ENCODE measurements at regions not wholly inside any gene's neighbourhood (a gene's known extent, or its start where the extent isn't known, plus 50 kb on each side); places are given as distances from the start of the nearest gene placed in this dataset.

DNA sequence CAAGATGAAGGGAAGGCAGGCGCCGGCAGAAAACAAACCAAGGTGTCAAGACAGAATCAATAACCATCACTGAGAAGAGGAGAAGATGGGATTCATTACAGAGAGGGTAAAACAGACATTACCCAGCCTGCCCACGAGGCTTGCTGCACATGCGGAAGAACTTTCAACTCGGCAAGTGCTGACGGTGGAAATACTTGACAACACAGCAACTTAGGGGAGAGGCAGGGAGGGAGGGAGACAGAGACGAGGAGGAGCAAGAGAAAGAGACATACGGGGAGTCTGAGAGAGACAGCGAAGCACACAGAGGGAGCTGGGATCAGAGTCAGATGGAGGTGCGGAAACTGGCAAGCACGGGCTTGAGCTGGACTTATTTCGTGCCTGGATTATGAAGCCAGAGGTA lies 129.3 kb upstream of the NECTIN1 start:
- TF ChIP-seq CTCF (IDR thresholded peaks at IDR 0.05): no peak
- H3K27ac ChIP-seq (ENCODE audit: low read depth in 1 of 2, low read length in 2 of 2): no peak overlapping the region
- no peaks in the 10 kb centered on the region for H3K36me3 ChIP-seq (replicated peaks in 1 of 2; ENCODE audit: control insufficient read depth in 1 of 2, insufficient read depth in 2 of 2, low read length in 2 of 2)
- no peak overlapping the region for H2AFZ ChIP-seq (ENCODE audit: insufficient read depth, low read depth, low read length, poor library complexity, severe bottlenecking)
- H3K9ac ChIP-seq (ENCODE audit: insufficient read depth, low read length, poor library complexity, severe bottlenecking): no peak overlapping the region
- no peaks in the 10 kb centered on the region for H3K9me3 ChIP-seq (replicated peaks in 1 of 2; ENCODE audit: control insufficient read depth in 1 of 2, insufficient read depth in 1 of 2, low read length in 2 of 2)
- WGBS (ENCODE audit: insufficient coverage): 64% methylated on average over 8 of the region's 12 CpGs
- H3K27me3 ChIP-seq (ENCODE audit: control insufficient read depth in 2 of 2, insufficient read depth in 2 of 2, low read length in 2 of 2): no peaks in the 10 kb centered on the region
- no peaks in the 10 kb centered on the region for H3K36me3 Mint-ChIP-seq
- no peaks in the 10 kb centered on the region for H3K4me1 ChIP-seq (ENCODE audit: control insufficient read depth in 1 of 2, insufficient read depth in 2 of 2, low read length in 2 of 2)
- H3K4me2 ChIP-seq (replicated peaks; ENCODE audit: extremely low read depth, low read length, poor library complexity, severe bottlenecking): no peak overlapping the region
- no peak for DNase-seq
- no peaks in the 10 kb centered on the region for H3K4me1 Mint-ChIP-seq
- no peaks in the 10 kb centered on the region for H4K20me1 ChIP-seq (ENCODE audit: insufficient read depth, low read length)
- H3K27me3 Mint-ChIP-seq (ENCODE audit: low read depth in 3 of 3): peaks cover 22 to 34% (median 28%) of the 10 kb centered on the region in 3 donors
- H3K9me3 Mint-ChIP-seq: peaks cover 0 to 1% (median 0%) of the 10 kb centered on the region in 7 donors
- no peak overlapping the region for H3K4me3 ChIP-seq (replicated peaks in 1 of 3; ENCODE audit: low read depth in 2 of 3, low read length in 3 of 3)
- H3K4me3 Mint-ChIP-seq: no peak overlapping the region
- intact Hi-C loops (cut with micrococcal nuclease): no loop called here
- no peaks in the 10 kb centered on the region for H3K79me2 ChIP-seq (ENCODE audit: insufficient read depth, low read length)
- no peak overlapping the region for H3K27ac Mint-ChIP-seq

- Mint-ChIP-seq H3K27me3 (ENCODE audit: low read depth in 3 of 3) (peaks cover 22 to 31% (median 22%) of the 10 kb centered on the region in 3 donors), H3K9me3 (peaks cover 0 to 1% (median 0%) of the 10 kb centered on the region in 7 donors), H3K27ac (no peak overlapping the region), H3K4me1 (no peaks in the 10 kb centered on the region), H3K4me3 (no peak overlapping the region), H3K36me3 (no peaks in the 10 kb centered on the region)
- H2AFZ ChIP-seq (ENCODE audit: insufficient read depth, low read depth, low read length, poor library complexity, severe bottlenecking): no peak overlapping the region
- TF ChIP-seq CTCF (IDR thresholded peaks at IDR 0.05): no peak
- H3K27ac ChIP-seq (ENCODE audit: low read depth in 1 of 2, low read length in 2 of 2): no peak overlapping the region
- no peak for DNase-seq
- H3K4me2 ChIP-seq (replicated peaks; ENCODE audit: extremely low read depth, low read length, poor library complexity, severe bottlenecking): no peak overlapping the region
- no peaks in the 10 kb centered on the region for H3K27me3 ChIP-seq (ENCODE audit: control insufficient read depth in 2 of 2, insufficient read depth in 2 of 2, low read length in 2 of 2)
- H3K4me1 ChIP-seq (ENCODE audit: control insufficient read depth in 1 of 2, insufficient read depth in 2 of 2, low read length in 2 of 2): no peaks in the 10 kb centered on the region
- H3K9me3 ChIP-seq (replicated peaks in 1 of 2; ENCODE audit: control insufficient read depth in 1 of 2, insufficient read depth in 1 of 2, low read length in 2 of 2): no peaks in the 10 kb centered on the region
- intact Hi-C loops (cut with micrococcal nuclease): no loop called here
- no peak overlapping the region for H3K4me3 ChIP-seq (replicated peaks in 1 of 3; ENCODE audit: low read depth in 2 of 3, low read length in 3 of 3)
- no peak overlapping the region for H3K9ac ChIP-seq (ENCODE audit: insufficient read depth, low read length, poor library complexity, severe bottlenecking)
- no peaks in the 10 kb centered on the region for H3K79me2 ChIP-seq (ENCODE audit: insufficient read depth, low read length)
- no peaks in the 10 kb centered on the region for H4K20me1 ChIP-seq (ENCODE audit: insufficient read depth, low read length)
- no peaks in the 10 kb centered on the region for H3K36me3 ChIP-seq (replicated peaks in 1 of 2; ENCODE audit: control insufficient read depth in 1 of 2, insufficient read depth in 2 of 2, low read length in 2 of 2)
- 91% methylated on average over 6 of the region's 10 CpGs for WGBS (ENCODE audit: insufficient coverage)
Measured at GRCh38 chr11:119856681-119857485, 127.9 kb upstream of the NECTIN1 start.
